Esophagus muscularis mucosa (tissue), 4 donors: ENCODE measurements at regions not wholly inside any gene's neighbourhood (a gene's known extent, or its start where the extent isn't known, plus 50 kb on each side); places are given as distances from the start of the nearest gene placed in this dataset.

Source experiments
- DNase-seq: peaks from one replicate; pipeline ENCODE4 v3.0.0-alpha.2; 2017; ENCODE audit errors: extremely low spot score
- H3K27ac ChIP-seq, 4 donors: fragments of 200-600 bp; sonication (generic); replicated peaks in 1 of 4; 1 replicate in 3 of 4; 2 replicates in 1 of 4; pipeline ENCODE4 v1.5.1; 2016 to 2019; ENCODE audit warnings: mild to moderate bottlenecking in 1 of 4
- H3K27me3 ChIP-seq, 4 donors: fragments of 200-600 bp; sonication (generic); one replicate each; pipeline versions ENCODE4 v1.5.1 to v1.6.0; 2016 to 2019
- H3K36me3 ChIP-seq, 4 donors: fragments of 200-600 bp; sonication (generic); one replicate each; pipeline ENCODE4 v1.5.1; 2016 to 2019
- H3K4me1 ChIP-seq, 4 donors: fragments of 200-600 bp; sonication (generic); one replicate each; pipeline ENCODE4 v1.5.1; 2016 to 2019
- H3K4me3 ChIP-seq, 4 donors: fragments of 200-600 bp; sonication (generic); 1 replicate in 2 of 4; 2 replicates in 2 of 4; pipeline ENCODE4 v1.5.1; 2016 to 2019; ENCODE audit warnings: mild to moderate bottlenecking in 4 of 4, moderate library complexity in 1 of 4
- H3K9me3 ChIP-seq, 4 donors: fragments of 200-600 bp; sonication (generic); 1 replicate in 3 of 4; 2 replicates in 1 of 4; pipeline ENCODE4 v1.5.1; 2016 to 2019
- CTCF ChIP-seq, 3 experiments: fragments of 200-600 bp in 2 of 3; fragments of 450-650 bp in 1 of 3; sonication (generic) in 2 of 3; IDR thresholded peaks; one replicate each; pipeline ENCODE4 v1.5.1; 2017 to 2019; ENCODE audit warnings: antibody characterized with exemption in 3 of 3, mild to moderate bottlenecking in 2 of 3, moderate library complexity in 1 of 3
- EP300 ChIP-seq: sonication (generic); formaldehyde crosslinking; IDR thresholded peaks from one replicate; pipeline ENCODE4 v1.6.1; 2017; ENCODE audit warnings: antibody characterized with exemption
- POLR2A ChIP-seq: fragments of 450-650 bp; IDR thresholded peaks from one replicate; pipeline ENCODE4 v1.6.1; 2017; ENCODE audit warnings: antibody characterized with exemption, moderate library complexity, mild to moderate bottlenecking, low read depth
- POLR2AphosphoS5 ChIP-seq, 2 donors: sonication (generic); formaldehyde crosslinking; IDR thresholded peaks; one replicate each; pipeline ENCODE4 v1.6.1; 2017; ENCODE audit warnings: antibody characterized with exemption in 2 of 2
- WGBS: methylation state at CpG from one replicate; pipeline ENCODE4 v1.1.5; 2018; 5-methylcytosine and 5-hydroxymethylcytosine counted together
- intact Hi-C: fragments of 100-400 bp; cut with DNase I; formaldehyde crosslinking; loops from one replicate; pipeline ENCODE4 v1.15.1; 2023

DNA sequence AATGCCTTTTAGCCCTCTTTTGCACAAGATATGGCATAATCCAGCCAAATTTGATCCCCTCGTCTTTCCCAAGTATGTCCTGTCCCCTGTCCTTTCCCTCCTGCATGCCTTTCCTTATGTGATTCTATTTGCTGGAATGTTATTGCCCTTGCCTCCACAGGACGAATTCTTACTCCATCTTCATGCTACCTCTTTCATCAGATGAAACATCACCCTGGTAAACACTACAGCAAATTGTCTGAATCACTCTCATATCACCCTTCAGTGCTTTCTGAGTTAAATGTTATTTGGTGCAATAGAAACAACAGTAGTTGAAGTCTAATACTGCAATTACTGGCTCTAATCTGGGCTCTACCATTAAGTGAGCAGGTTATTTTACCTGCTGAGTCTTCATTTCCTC, 52.2 kb upstream of the FAT1 start:
- Histone ChIP-seq H3K9me3 (no peaks in the 10 kb centered on the region), H3K27me3 (peaks cover 0 to 4% (median 0%) of the 10 kb centered on the region in 4 donors), H3K27ac (no peak overlapping the region), H3K4me1 (no peaks in the 10 kb centered on the region), H3K4me3 (no peak overlapping the region), H3K36me3 (no peaks in the 10 kb centered on the region)
- WGBS, result 71% methylated on average over 2 of the region's 2 CpGs
- intact Hi-C loops, result no loop called here
- TF ChIP-seq POLR2AphosphoS5 (IDR thresholded peaks at IDR 0.05) (no peak), POLR2A (no peak), EP300 (no peak), CTCF (IDR thresholded peaks at IDR 0.05) (no peak)
- DNase-seq, result no peak

DNA sequence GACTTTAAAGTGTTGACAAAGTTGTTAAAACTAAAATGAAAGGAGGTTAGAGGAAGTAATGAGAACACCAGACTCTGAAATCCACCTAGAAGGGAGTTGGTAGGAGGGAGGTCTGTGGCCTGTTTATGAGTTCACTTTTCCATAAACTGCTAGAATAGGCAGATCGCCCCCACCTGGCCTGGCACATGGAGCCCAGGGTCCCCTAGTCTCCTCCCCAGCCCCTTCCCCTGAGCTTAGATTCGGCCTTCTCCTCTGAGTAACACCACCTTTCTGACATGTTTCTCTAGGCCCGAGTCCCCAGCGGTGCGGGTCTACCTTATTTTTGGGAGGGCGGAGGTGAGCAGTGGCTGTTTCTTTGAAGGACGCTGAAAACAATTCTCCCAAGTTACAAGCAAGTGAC, 54.5 kb upstream of the FAT1 start:
- 81% methylated on average over 7 of the region's 7 CpGs for WGBS
- no peaks in the 10 kb centered on the region for H3K36me3 ChIP-seq
- H3K4me3 ChIP-seq, result no peak overlapping the region
- no peak for DNase-seq
- intact Hi-C loops, result no loop called here
- TF ChIP-seq POLR2A (no peak), POLR2AphosphoS5 (IDR thresholded peaks at IDR 0.05) (no peak), EP300 (no peak), CTCF (IDR thresholded peaks at IDR 0.05) (no peak)
- H3K9me3 ChIP-seq, result no peaks in the 10 kb centered on the region
- H3K4me1 ChIP-seq, result no peaks in the 10 kb centered on the region
- H3K27me3 ChIP-seq, result peaks cover 0 to 4% (median 0%) of the 10 kb centered on the region in 4 donors
- no peak overlapping the region for H3K27ac ChIP-seq

DNA sequence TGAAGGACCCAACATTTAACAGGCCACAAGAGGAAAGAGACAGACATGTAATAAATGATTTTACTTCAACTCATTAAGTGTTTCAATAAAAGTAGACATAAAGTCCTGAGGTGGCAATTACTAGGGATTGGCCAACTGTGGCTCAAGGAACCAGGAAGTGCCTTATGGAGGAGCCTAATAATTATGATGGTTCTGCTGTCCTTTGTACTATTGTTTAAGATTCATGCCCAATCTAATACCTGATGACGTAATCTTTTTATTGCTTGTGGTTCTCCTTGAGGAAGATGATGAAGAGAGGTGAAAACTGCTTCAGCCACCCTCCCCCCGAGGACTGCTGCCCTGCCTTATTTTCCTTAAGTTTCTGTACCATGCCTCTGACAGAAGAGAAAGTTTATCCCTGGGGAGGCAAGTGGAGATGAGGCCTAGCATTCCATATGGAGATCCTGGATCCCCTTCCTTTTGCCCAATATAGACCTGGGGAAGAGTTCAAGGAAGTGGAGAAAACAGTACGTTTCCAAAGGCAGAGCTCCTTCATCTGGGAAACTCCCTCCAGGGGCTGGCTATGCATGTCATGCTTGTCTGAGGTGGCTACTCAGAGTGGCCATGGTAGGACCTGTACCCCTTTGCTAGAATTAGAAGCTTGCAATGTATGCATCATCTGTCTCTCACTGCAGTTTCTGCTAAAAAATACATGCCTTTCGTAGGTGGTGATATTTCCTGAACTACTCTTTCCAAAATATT, 56.8 kb upstream of the FAT1 start:
- WGBS, result 47% methylated on average over 4 of the region's 4 CpGs
- DNase-seq, result no peak
- Histone ChIP-seq H3K4me1 (no peaks in the 10 kb centered on the region), H3K9me3 (no peaks in the 10 kb centered on the region), H3K27ac (no peak overlapping the region), H3K4me3 (no peak overlapping the region), H3K36me3 (no peaks in the 10 kb centered on the region), H3K27me3 (no peaks in the 10 kb centered on the region)
- TF ChIP-seq POLR2A (no peak), POLR2AphosphoS5 (IDR thresholded peaks at IDR 0.05) (no peak), EP300 (no peak), CTCF (IDR thresholded peaks at IDR 0.05) (no peak)
- intact Hi-C loops, result no loop called here

DNA sequence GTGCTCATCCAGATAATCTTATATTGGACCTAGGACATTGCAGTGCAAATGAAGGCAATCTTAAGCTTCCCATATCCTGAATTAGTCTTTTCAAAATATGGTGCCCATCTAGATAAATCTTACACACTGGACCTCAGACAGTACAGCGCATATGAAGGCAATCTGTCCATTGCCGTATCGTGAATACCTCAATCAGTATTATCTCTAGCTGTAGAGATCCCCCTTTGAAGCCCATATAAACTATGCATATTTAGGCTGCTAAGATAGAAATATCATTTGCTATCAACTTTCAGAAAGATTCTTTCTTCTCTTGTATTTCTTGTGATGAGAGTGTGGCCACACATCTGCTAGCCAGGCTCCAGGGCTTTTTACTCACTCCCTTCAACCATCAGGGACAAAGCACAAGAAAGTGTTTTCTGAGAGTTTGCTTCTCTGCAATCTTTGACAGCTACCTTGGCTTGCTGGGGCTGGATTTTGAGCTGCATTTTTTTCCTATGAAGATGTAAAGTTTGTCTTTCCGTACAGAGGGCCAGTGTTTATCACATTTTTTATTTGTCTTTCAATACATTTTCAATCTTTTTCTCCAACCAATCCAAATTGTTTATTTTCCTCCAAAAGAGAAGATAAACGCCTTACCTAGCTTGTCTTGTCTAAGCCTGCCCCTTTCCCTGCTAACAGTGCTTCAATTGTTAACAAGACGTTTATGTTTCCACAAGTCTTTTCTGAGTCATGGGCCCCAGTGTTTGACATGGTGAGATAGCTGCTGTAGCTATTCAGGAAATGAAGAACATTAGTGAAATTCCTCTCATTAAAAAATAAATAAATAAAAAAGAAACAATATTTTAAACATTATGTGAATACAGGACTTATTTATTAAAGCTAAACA, 57.6 kb upstream of the FAT1 start:
- WGBS, result 77% methylated on average over 6 of the region's 6 CpGs
- no peak for DNase-seq
- H3K4me1 ChIP-seq, result no peaks in the 10 kb centered on the region
- no peaks in the 10 kb centered on the region for H3K9me3 ChIP-seq
- H3K4me3 ChIP-seq, result no peak overlapping the region
- TF ChIP-seq POLR2AphosphoS5 (IDR thresholded peaks at IDR 0.05), result no peak
- no peak for TF ChIP-seq CTCF (IDR thresholded peaks at IDR 0.05)
- TF ChIP-seq POLR2A, result no peak
- no peak for TF ChIP-seq EP300
- intact Hi-C loops, result no loop called here
- no peak overlapping the region for H3K27ac ChIP-seq
- no peaks in the 10 kb centered on the region for H3K36me3 ChIP-seq
- H3K27me3 ChIP-seq, result no peaks in the 10 kb centered on the region
